Loucy (cell line): ENCODE measurements at regions not wholly inside any gene's neighbourhood (a gene's known extent, or its start where the extent isn't known, plus 50 kb on each side); places are given as distances from the start of the nearest gene placed in this dataset.
A peak's percentile ranks its signal among the peaks of the same experiment; 100 is the strongest.

Experiments
- H2AFZ ChIP-seq: fragments of 200-600 bp; sonication (generic); 2 replicates; pipeline ENCODE4 v1.6.0; 2016; ENCODE audit warnings: antibody characterized with exemption, mild to moderate bottlenecking, low read length, moderate library complexity
- H3F3A ChIP-seq: fragments of 200-600 bp; 2 replicates; pipeline ENCODE4 v1.6.0; 2016; ENCODE audit warnings: antibody characterized with exemption, low read depth, mild to moderate bottlenecking
- H3K27me3 ChIP-seq: fragments of 200-600 bp; sonication (generic); 2 replicates; pipeline ENCODE4 v1.6.1; 2014; ENCODE audit warnings: low read length, mild to moderate bottlenecking; ENCODE audit not compliant: insufficient read depth, poor library complexity, severe bottlenecking
- H3K36me3 ChIP-seq: fragments of 200-600 bp; sonication (generic); 2 replicates; pipeline ENCODE4 v1.6.1; 2016; ENCODE audit warnings: low read length; ENCODE audit not compliant: insufficient read depth
- H3K4me1 ChIP-seq: fragments of 200-600 bp; sonication (generic); 2 replicates; pipeline ENCODE4 v1.5.1; 2014; ENCODE audit warnings: low read length, mild to moderate bottlenecking; ENCODE audit not compliant: insufficient read depth, poor library complexity, severe bottlenecking
- H3K4me2 ChIP-seq: fragments of 200-600 bp; sonication (generic); 2 replicates; pipeline ENCODE4 v1.6.0; 2014; ENCODE audit warnings: antibody characterized with exemption, low read length, low read depth, mild to moderate bottlenecking; ENCODE audit not compliant: poor library complexity, severe bottlenecking
- H3K4me3 ChIP-seq: fragments of 200-600 bp; sonication (generic); 2 replicates; pipeline ENCODE4 v1.5.1; 2014; ENCODE audit warnings: low read length, mild to moderate bottlenecking, mixed read lengths; ENCODE audit not compliant: poor library complexity, severe bottlenecking
- H3K79me2 ChIP-seq: fragments of 200-600 bp; sonication (generic); 2 replicates; pipeline ENCODE4 v1.6.1; 2014; ENCODE audit warnings: low read length; ENCODE audit not compliant: insufficient read depth
- H3K9ac ChIP-seq: fragments of 200-600 bp; sonication (generic); 2 replicates; pipeline ENCODE4 v1.6.0; 2014; ENCODE audit warnings: mild to moderate bottlenecking, low read depth, low read length, moderate library complexity; ENCODE audit not compliant: poor library complexity, severe bottlenecking
- H3K9me2 ChIP-seq: fragments of 200-600 bp; sonication (generic); replicated peaks from 2 replicates; pipeline ENCODE4 v1.6.1; 2016; ENCODE audit warnings: low read depth, low read length, mixed read lengths
- H3K9me3 ChIP-seq: fragments of 200-600 bp; sonication (generic); 2 replicates; pipeline ENCODE4 v1.6.1; 2014; ENCODE audit warnings: mild to moderate bottlenecking, antibody characterized with exemption, low read length, low read depth; ENCODE audit not compliant: insufficient read depth
- H4K20me1 ChIP-seq: fragments of 200-600 bp; sonication (generic); 2 replicates; pipeline ENCODE4 v1.6.0; 2014; ENCODE audit warnings: antibody characterized with exemption, low read length, mild to moderate bottlenecking; ENCODE audit not compliant: insufficient read depth, poor library complexity, severe bottlenecking
- EZH2phosphoT487 ChIP-seq: fragments of 200-600 bp; IDR thresholded peaks from 2 replicates; pipeline ENCODE4 v1.6.1; 2018; ENCODE audit warnings: antibody characterized with exemption, mild to moderate bottlenecking, moderate library complexity, borderline replicate concordance
- TF ChIP-seq, protein P1 (sequence below): fragments of 200-600 bp; sonication (generic); conservative IDR thresholded peaks from 2 replicates; pipeline ENCODE4 v1.5.1; 2014; ENCODE audit warnings: mild to moderate bottlenecking, antibody characterized with exemption, low read length

DNA sequence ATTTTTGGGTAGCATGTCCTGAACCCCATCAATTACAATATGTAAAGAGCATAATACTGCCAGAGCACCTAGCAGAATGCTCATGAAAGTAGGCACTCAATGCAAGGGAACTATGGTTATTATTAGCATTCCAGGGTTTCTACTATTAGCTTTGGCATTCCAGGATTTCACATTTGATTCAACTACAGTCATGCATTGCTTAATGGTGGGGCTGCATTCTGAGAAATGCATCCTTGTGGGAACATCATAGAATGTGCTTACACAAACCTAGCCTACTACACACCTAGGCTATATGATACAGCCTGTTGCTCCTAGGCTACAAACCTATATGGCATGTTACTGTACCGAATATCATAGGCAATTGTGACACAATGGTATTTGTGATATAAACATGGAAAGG lies 247.8 kb downstream of the CD83 start:
- Histone ChIP-seq H4K20me1 (no peaks in the 10 kb centered on the region), H3K4me2 (no peak overlapping the region), H3K9me2 (no peaks in the 10 kb centered on the region)

DNA sequence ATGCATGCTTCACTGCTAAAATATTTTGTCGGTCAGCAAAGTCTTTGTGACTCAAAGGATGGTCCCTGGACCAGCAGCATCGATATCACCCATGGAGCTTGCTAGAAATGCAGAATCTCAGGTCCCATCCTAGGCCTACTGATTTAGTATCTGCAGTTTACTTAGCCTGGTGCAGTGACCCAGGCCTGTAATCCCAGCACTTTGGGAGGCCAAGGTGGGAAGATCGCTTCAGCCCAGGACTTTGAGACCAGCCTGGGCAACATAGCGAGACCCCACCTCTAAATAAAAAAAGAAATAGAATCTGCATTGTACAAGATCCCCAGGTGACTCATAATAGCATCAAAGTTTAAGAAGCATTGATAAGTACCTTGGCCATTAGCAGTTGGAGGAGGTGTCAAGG lies 248.7 kb downstream of the CD83 start:
- Histone ChIP-seq H3K9ac (no peak overlapping the region), H4K20me1 (no peaks in the 10 kb centered on the region), H3K4me3 (no peak overlapping the region), H2AFZ (no peak overlapping the region), H3K4me2 (no peak overlapping the region), H3K79me2 (no peaks in the 10 kb centered on the region), H3K36me3 (no peaks in the 10 kb centered on the region), H3K9me2 (no peaks in the 10 kb centered on the region), H3K4me1 (peaks cover 49% of the 10 kb centered on the region), H3F3A (no peaks in the 10 kb centered on the region), H3K9me3 (no peaks in the 10 kb centered on the region), H3K27me3 (no peaks in the 10 kb centered on the region)
- TF ChIP-seq EZH2phosphoT487 = no peak

More for the DNA sequence above, 247.8 kb downstream of the CD83 start:
- H2AFZ ChIP-seq = no peak overlapping the region
- H3K9ac ChIP-seq = no peak overlapping the region
- no peaks in the 10 kb centered on the region for H3F3A ChIP-seq
- H3K9me3 ChIP-seq = no peaks in the 10 kb centered on the region
- no peak overlapping the region for H3K4me3 ChIP-seq
- H3K79me2 ChIP-seq = no peaks in the 10 kb centered on the region
- H3K27me3 ChIP-seq = no peaks in the 10 kb centered on the region
- no peaks in the 10 kb centered on the region for H3K36me3 ChIP-seq
- peaks cover 45% of the 10 kb centered on the region for H3K4me1 ChIP-seq
- TF ChIP-seq EZH2phosphoT487 = no peak
- TF ChIP-seq, protein P1, sequence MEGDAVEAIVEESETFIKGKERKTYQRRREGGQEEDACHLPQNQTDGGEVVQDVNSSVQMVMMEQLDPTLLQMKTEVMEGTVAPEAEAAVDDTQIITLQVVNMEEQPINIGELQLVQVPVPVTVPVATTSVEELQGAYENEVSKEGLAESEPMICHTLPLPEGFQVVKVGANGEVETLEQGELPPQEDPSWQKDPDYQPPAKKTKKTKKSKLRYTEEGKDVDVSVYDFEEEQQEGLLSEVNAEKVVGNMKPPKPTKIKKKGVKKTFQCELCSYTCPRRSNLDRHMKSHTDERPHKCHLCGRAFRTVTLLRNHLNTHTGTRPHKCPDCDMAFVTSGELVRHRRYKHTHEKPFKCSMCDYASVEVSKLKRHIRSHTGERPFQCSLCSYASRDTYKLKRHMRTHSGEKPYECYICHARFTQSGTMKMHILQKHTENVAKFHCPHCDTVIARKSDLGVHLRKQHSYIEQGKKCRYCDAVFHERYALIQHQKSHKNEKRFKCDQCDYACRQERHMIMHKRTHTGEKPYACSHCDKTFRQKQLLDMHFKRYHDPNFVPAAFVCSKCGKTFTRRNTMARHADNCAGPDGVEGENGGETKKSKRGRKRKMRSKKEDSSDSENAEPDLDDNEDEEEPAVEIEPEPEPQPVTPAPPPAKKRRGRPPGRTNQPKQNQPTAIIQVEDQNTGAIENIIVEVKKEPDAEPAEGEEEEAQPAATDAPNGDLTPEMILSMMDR = no peak

DNA sequence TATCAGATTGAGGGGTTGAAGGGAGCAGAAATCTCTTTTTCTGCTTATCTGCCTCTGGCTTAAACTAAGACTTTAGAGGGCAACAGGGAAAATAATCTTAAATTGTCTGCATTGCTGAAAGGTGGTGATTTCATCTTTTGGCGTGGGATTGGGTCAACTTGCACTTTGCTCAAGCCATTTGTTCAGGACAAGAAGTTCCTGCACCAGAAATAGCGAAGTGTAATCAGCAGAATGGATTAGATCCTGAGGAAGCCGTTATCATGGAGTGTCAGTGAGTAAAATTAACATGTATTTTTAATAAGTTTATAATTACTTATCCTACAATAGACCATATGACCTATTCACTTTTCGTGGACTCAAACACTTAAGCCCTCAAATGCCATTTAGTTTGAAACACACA lies 249.3 kb downstream of the CD83 start:
- H3K79me2 ChIP-seq = no peaks in the 10 kb centered on the region
- no peak overlapping the region for H3K4me3 ChIP-seq
- no peaks in the 10 kb centered on the region for H4K20me1 ChIP-seq
- H3K9me2 ChIP-seq = no peaks in the 10 kb centered on the region
- no peaks in the 10 kb centered on the region for H3F3A ChIP-seq
- H3K9me3 ChIP-seq = no peaks in the 10 kb centered on the region
- no peak overlapping the region for H3K4me2 ChIP-seq
- no peaks in the 10 kb centered on the region for H3K27me3 ChIP-seq
- H3K4me1 ChIP-seq = peaks cover 47% of the 10 kb centered on the region
- H2AFZ ChIP-seq = peak overlapping the region; percentile 28; the same call in 1 of the 2 replicates
- peak overlapping the region; percentile 59 for H3K9ac ChIP-seq
- TF ChIP-seq, protein P1 = no peak
- no peak for TF ChIP-seq EZH2phosphoT487
- H3K36me3 ChIP-seq = no peaks in the 10 kb centered on the region

DNA sequence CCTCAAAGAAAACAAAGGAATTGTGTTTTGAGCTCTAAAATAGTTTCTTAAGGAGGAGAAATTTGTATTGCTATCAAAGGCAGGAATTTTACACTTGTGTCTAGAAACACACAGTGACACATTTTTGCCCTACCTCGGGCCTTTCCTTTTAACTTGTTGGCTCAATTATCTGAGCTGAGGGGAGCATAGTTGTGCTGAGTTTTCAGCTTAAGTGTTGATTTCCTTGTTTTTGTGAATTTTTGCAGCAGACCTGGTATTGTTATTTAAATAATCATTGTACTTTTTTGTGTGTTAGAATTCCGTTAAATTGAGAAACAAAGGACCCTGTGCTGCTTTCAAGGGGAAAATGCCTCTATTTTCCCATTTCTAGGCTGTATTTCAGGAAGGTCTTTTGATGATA lies 249.7 kb downstream of the CD83 start:
- H4K20me1 ChIP-seq = no peaks in the 10 kb centered on the region
- H2AFZ ChIP-seq = peak overlapping the region; percentile 28; the same call in 1 of the 2 replicates
- no peak overlapping the region for H3K4me2 ChIP-seq
- no peaks in the 10 kb centered on the region for H3F3A ChIP-seq
- peaks cover 47% of the 10 kb centered on the region for H3K4me1 ChIP-seq
- no peaks in the 10 kb centered on the region for H3K27me3 ChIP-seq
- H3K79me2 ChIP-seq = no peaks in the 10 kb centered on the region
- TF ChIP-seq, protein P1 = no peak
- no peak for TF ChIP-seq EZH2phosphoT487
- no peak overlapping the region for H3K4me3 ChIP-seq
- no peaks in the 10 kb centered on the region for H3K9me3 ChIP-seq
- H3K36me3 ChIP-seq = no peaks in the 10 kb centered on the region
- no peaks in the 10 kb centered on the region for H3K9me2 ChIP-seq
- peak overlapping the region; percentile 59 for H3K9ac ChIP-seq
